ENCODE measurements at regions not wholly inside any gene's neighbourhood (a gene's known extent, or its start where the extent isn't known, plus 50 kb on each side); places are given as distances from the start of the nearest gene placed in this dataset.

GRCh38 chr14:101233021-101233366, 328.3 kb upstream of the DIO3 start:
- H3K27ac ChIP-seq = no peak overlapping the region
- H3K27me3 ChIP-seq (replicated peaks) = no peaks in the 10 kb centered on the region
- in situ Hi-C loops (cut with HindIII; ENCODE audit: low pct_ligation_motif_present, low sequenced_read_pairs) = no loop called here
- H3K36me3 ChIP-seq (replicated peaks) = no peaks in the 10 kb centered on the region
- H3K4me3 ChIP-seq (ENCODE audit: low read depth, low read length) = no peak overlapping the region
- DNase-seq = no peak
- TF ChIP-seq CTCF (IDR thresholded peaks at IDR 0.05; ENCODE audit: low read depth, low read length, missing control alignments) = no peak

GRCh38 chr14:101233391-101233790, 327.9 kb upstream of the DIO3 start:
- no peak for DNase-seq
- no peak for TF ChIP-seq CTCF (IDR thresholded peaks at IDR 0.05; ENCODE audit: low read depth, low read length, missing control alignments)
- Histone ChIP-seq H3K27ac (no peak overlapping the region), H3K36me3 (replicated peaks) (no peaks in the 10 kb centered on the region), H3K27me3 (replicated peaks) (no peaks in the 10 kb centered on the region), H3K4me3 (ENCODE audit: low read depth, low read length) (no peak overlapping the region)
- in situ Hi-C loops (cut with HindIII; ENCODE audit: low pct_ligation_motif_present, low sequenced_read_pairs) = no loop called here

DNA sequence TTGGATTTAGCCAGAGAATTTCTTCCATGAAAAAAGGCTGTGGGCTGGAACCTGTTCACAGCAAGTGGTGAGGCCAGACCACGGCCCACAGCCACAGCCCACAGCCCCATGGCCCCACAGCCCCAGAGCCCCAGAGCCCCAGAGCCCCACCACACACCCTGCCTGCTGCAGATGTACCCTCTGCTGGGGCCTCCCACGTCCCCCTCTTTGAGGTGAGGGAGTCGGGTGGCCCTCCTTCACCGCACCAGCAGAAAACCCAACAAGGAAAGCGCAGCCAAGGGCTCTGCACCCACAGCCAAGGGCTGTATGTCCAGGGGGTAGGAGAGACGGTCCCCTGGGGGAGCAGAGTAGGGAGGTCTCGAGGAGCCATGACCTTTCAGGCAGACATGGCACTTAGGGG, 327.5 kb upstream of the DIO3 start:
- H3K27ac ChIP-seq = no peak overlapping the region
- in situ Hi-C loops (cut with HindIII; ENCODE audit: low pct_ligation_motif_present, low sequenced_read_pairs) = no loop called here
- H3K36me3 ChIP-seq (replicated peaks) = no peaks in the 10 kb centered on the region
- H3K4me3 ChIP-seq (ENCODE audit: low read depth, low read length) = no peak overlapping the region
- TF ChIP-seq CTCF (IDR thresholded peaks at IDR 0.05; ENCODE audit: low read depth, low read length, missing control alignments) = no peak
- H3K27me3 ChIP-seq (replicated peaks) = no peaks in the 10 kb centered on the region
- DNase-seq = no peak

GRCh38 chr14:101234244-101234937, 326.9 kb upstream of the DIO3 start:
- Histone ChIP-seq H3K36me3 (replicated peaks) (no peaks in the 10 kb centered on the region), H3K27ac (no peak overlapping the region), H3K4me3 (ENCODE audit: low read depth, low read length) (no peak overlapping the region), H3K27me3 (replicated peaks) (peaks cover 2% of the 10 kb centered on the region)
- in situ Hi-C loops (cut with HindIII; ENCODE audit: low pct_ligation_motif_present, low sequenced_read_pairs) = no loop called here
- DNase-seq = no peak
- TF ChIP-seq CTCF (IDR thresholded peaks at IDR 0.05; ENCODE audit: low read depth, low read length, missing control alignments) = no peak

DNA sequence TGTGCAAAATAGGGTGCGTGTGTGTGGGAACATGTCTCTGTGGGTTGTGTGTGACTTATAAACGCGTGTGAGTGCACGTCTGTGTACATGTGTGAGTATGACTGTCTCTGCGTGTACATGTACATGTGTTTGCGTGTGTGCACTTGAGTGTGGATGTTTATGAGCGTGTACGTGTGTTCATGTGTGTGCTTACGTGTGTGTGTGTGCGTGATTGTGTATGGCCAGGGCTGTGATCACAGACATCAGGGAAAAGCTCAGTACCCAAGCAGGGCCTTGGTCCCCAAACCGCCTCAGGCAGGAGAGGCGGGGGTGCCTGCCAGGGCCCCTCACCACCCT, 326.3 kb upstream of the DIO3 start:
- TF ChIP-seq CTCF (IDR thresholded peaks at IDR 0.05; ENCODE audit: low read depth, low read length, missing control alignments) = no peak
- Histone ChIP-seq H3K27ac (no peak overlapping the region), H3K36me3 (replicated peaks) (no peaks in the 10 kb centered on the region), H3K4me3 (ENCODE audit: low read depth, low read length) (no peak overlapping the region), H3K27me3 (replicated peaks) (peaks cover 2% of the 10 kb centered on the region)
- DNase-seq = no peak
- in situ Hi-C loops (cut with HindIII; ENCODE audit: low pct_ligation_motif_present, low sequenced_read_pairs) = no loop called here

Data from brain microvascular endothelial cell (primary cell).